Sigmoid colon (tissue), 4 donors: ENCODE measurements at regions not wholly inside any gene's neighbourhood (a gene's known extent, or its start where the extent isn't known, plus 50 kb on each side); places are given as distances from the start of the nearest gene placed in this dataset.

Experiments used
- EP300 ChIP-seq, 4 donors: sonication (generic); formaldehyde crosslinking; IDR thresholded peaks; one replicate each; pipeline ENCODE4 v1.6.1; 2017; ENCODE audit warnings: antibody characterized with exemption in 4 of 4
- TF ChIP-seq, protein P1 (sequence below), 4 experiments: fragments of 450-650 bp in 3 of 4; fragments of 200-600 bp in 1 of 4; IDR thresholded peaks; one replicate each; pipeline ENCODE4 v1.5.1; 2016 to 2019; ENCODE audit warnings: antibody characterized with exemption in 4 of 4, mild to moderate bottlenecking in 3 of 4, moderate library complexity in 2 of 4

DNA sequence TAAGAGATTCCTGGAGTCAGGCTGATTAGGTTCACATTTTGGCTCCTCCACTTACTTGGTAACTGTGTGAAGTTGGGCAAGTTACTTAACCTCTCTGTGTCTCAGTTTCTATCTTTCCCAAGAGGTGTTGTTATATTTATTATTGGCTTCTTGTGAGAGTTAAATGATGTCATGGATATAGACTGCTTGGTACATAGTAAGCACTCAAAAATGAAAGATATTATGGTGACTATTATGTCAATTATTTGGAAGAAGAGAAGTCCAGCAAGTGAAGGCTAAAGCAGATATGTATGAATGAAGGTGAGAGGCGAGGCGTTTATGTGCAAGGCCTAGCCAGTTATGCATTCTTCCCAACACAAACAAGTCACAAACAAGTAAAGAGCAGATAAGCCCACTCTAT lies 417.4 kb downstream of the TSN start:
- TF ChIP-seq, protein P1, sequence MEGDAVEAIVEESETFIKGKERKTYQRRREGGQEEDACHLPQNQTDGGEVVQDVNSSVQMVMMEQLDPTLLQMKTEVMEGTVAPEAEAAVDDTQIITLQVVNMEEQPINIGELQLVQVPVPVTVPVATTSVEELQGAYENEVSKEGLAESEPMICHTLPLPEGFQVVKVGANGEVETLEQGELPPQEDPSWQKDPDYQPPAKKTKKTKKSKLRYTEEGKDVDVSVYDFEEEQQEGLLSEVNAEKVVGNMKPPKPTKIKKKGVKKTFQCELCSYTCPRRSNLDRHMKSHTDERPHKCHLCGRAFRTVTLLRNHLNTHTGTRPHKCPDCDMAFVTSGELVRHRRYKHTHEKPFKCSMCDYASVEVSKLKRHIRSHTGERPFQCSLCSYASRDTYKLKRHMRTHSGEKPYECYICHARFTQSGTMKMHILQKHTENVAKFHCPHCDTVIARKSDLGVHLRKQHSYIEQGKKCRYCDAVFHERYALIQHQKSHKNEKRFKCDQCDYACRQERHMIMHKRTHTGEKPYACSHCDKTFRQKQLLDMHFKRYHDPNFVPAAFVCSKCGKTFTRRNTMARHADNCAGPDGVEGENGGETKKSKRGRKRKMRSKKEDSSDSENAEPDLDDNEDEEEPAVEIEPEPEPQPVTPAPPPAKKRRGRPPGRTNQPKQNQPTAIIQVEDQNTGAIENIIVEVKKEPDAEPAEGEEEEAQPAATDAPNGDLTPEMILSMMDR (IDR thresholded peaks at IDR 0.05) = no peak
- TF ChIP-seq EP300 (IDR thresholded peaks at IDR 0.05) = no peak
